DMS153 (cell line): ENCODE measurements at regions not wholly inside any gene's neighbourhood (a gene's known extent, or its start where the extent isn't known, plus 50 kb on each side); places are given as distances from the start of the nearest gene placed in this dataset.
A peak's percentile ranks its signal among the peaks of the same experiment; 100 is the strongest.

Source experiments
- DNase-seq: peaks from one replicate; lab custom pipeline; 2025; lab: John Stamatoyannopoulos, UW

- DNase-seq = no peak
Observed at GRCh38 chr16:51321251-51321650, 170.2 kb upstream of the SALL1 start.

- no peak for DNase-seq
Observed at GRCh38 chr16:51317575-51317974, 166.5 kb upstream of the SALL1 start.

GRCh38 chr16:51313198-51313597 is 162.1 kb upstream of the SALL1 start:
- DNase-seq = peak; percentile 1

GRCh38 chr16:51312363-51313150 is 161.5 kb upstream of the SALL1 start:
- no peak for DNase-seq

- DNase-seq = no peak
Observed at GRCh38 chr16:51310159-51310558, 159.1 kb upstream of the SALL1 start.

GRCh38 chr16:51306886-51307595 is 156.0 kb upstream of the SALL1 start:
- DNase-seq = no peak

- DNase-seq = no peak
Observed at GRCh38 chr16:51306116-51306515, 155.0 kb upstream of the SALL1 start.

- no peak for DNase-seq
Observed at GRCh38 chr16:51305337-51305736, 154.3 kb upstream of the SALL1 start.

- DNase-seq = no peak
Observed at GRCh38 chr16:51302042-51302441, 151.0 kb upstream of the SALL1 start.

GRCh38 chr16:51298800-51299199 is 147.7 kb upstream of the SALL1 start:
- DNase-seq = no peak

GRCh38 chr16:51290442-51291285 is 139.6 kb upstream of the SALL1 start:
- DNase-seq = no peak

- no peak for DNase-seq
Observed at GRCh38 chr16:51289336-51289735, 138.3 kb upstream of the SALL1 start.

- DNase-seq = no peak
Observed at GRCh38 chr16:51287121-51287755, 136.2 kb upstream of the SALL1 start.

- no peak for DNase-seq
Observed at GRCh38 chr16:51286272-51286671, 135.2 kb upstream of the SALL1 start.

GRCh38 chr16:51276336-51276735 is 125.3 kb upstream of the SALL1 start:
- DNase-seq = no peak

- no peak for DNase-seq
Observed at GRCh38 chr16:51272420-51272819, 121.3 kb upstream of the SALL1 start.

- DNase-seq = no peak
Observed at GRCh38 chr16:51271156-51271701, 120.2 kb upstream of the SALL1 start.

GRCh38 chr16:51268237-51268636 is 117.2 kb upstream of the SALL1 start:
- no peak for DNase-seq

- DNase-seq = no peak
Observed at GRCh38 chr16:51267681-51268080, 116.6 kb upstream of the SALL1 start.

- no peak for DNase-seq
Observed at GRCh38 chr16:51262428-51262827, 111.4 kb upstream of the SALL1 start.

GRCh38 chr16:51261919-51262318 is 110.8 kb upstream of the SALL1 start:
- DNase-seq = no peak
